ENCODE measurements at regions not wholly inside any gene's neighbourhood (a gene's known extent, or its start where the extent isn't known, plus 50 kb on each side); places are given as distances from the start of the nearest gene placed in this dataset.

- H3K27me3 ChIP-seq (ENCODE audit: control insufficient read depth, insufficient read depth, low read length): no peaks in the 10 kb centered on the region
- no peaks in the 10 kb centered on the region for H3K36me3 ChIP-seq (replicated peaks; ENCODE audit: control insufficient read depth, insufficient read depth, low read length)
- no peak for DNase-seq
- no peak overlapping the region for H3K4me3 ChIP-seq (ENCODE audit: insufficient read depth, low read depth, low read length)
Observed at GRCh38 chr11:109981031-109981636, 112.1 kb upstream of the ZC3H12C start.

DNA sequence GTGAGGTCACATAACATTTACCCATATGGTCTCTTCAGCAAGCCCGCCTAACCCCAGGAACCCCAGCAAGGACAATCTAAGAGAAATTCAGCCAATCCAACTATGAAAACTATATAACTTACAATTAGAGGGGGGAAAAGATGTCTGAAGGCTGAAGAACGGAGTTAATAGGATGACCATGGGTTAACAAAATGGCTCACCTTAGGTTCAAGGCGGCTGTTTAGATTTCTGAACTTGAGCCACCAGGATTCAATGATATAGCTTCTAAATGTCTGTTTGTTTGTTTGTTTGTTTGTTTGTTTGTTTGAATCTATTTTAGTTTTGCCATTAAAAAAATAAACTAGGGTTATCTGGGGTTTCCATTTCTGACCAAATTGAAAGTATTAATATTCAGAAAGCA is 109.8 kb upstream of the ZC3H12C start:
- no peak for DNase-seq
- Histone ChIP-seq H3K4me3 (ENCODE audit: insufficient read depth, low read depth, low read length) (no peak overlapping the region), H3K27me3 (ENCODE audit: control insufficient read depth, insufficient read depth, low read length) (no peaks in the 10 kb centered on the region), H3K36me3 (replicated peaks; ENCODE audit: control insufficient read depth, insufficient read depth, low read length) (no peaks in the 10 kb centered on the region)

GRCh38 chr11:109984634-109985289 is 108.4 kb upstream of the ZC3H12C start:
- H3K4me3 ChIP-seq (ENCODE audit: insufficient read depth, low read depth, low read length): no peak overlapping the region
- no peak for DNase-seq

DNA sequence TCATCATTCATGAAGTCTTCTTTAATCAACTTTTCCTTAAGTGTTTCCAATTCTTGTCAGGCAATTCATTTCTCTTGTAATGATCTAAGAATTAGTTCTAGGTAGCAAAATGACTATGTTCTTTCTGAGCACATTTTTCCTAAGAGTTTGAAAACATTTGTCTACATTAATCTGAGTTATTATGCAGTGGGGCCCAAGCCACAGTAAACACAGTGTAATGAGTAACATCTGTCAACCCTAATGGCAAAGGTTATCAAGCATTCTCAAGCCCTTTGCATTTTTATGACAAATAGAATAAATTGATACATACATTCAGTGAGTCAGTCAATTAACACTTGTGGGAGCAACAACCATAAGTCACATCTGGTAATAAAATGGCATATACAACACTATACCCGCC is 106.7 kb upstream of the ZC3H12C start:
- Histone ChIP-seq H3K36me3 (replicated peaks; ENCODE audit: control insufficient read depth, insufficient read depth, low read length) (no peaks in the 10 kb centered on the region), H3K27me3 (ENCODE audit: control insufficient read depth, insufficient read depth, low read length) (no peaks in the 10 kb centered on the region), H3K4me3 (ENCODE audit: insufficient read depth, low read depth, low read length) (no peak overlapping the region)
- no peak for DNase-seq

More at GRCh38 chr11:109984634-109985289, 108.4 kb upstream of the ZC3H12C start:
- Histone ChIP-seq H3K36me3 (replicated peaks; ENCODE audit: control insufficient read depth, insufficient read depth, low read length) (no peaks in the 10 kb centered on the region), H3K27me3 (ENCODE audit: control insufficient read depth, insufficient read depth, low read length) (no peaks in the 10 kb centered on the region)

DNA sequence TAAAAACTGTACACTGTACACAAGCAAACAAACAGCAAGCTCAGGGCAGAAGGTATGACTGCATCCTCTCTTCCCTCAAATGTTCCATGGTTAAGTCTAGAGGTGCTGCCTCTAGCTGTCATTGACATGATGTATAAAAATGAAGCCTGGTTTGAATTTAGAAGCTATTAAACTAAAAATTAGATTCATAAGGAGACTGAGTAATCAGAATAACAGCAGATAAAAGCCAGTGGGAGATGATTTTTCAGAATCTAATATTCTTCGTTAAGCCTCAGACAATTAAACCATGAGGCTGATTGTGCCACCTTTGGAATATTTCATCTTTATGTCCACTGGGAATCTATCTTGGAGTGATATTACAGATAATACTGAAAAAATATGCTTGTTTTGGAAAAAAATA is 101.4 kb upstream of the ZC3H12C start:
- no peaks in the 10 kb centered on the region for H3K36me3 ChIP-seq (replicated peaks; ENCODE audit: control insufficient read depth, insufficient read depth, low read length)
- no peak for DNase-seq
- H3K4me3 ChIP-seq (ENCODE audit: insufficient read depth, low read depth, low read length): no peak overlapping the region
- H3K27me3 ChIP-seq (ENCODE audit: control insufficient read depth, insufficient read depth, low read length): no peaks in the 10 kb centered on the region

DNA sequence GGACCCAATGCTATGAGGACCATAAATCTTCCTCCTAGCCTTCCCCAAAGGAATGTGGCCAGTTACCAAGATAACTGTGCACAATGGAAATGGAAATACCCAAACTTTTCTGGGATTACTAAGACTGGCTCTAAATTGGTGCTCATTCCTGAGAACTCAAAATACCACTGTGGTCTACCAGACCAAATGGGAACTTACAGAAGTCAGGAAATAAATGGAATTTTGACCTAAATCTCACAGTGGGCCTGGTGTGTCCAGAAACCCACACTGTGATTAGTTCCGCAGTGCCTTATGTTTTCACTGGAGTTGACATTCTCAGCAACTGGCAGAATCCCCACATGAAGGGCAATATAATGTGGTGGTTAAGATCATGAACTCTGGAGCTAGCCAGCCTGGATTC is 99.4 kb upstream of the ZC3H12C start:
- Histone ChIP-seq H3K27me3 (ENCODE audit: control insufficient read depth, insufficient read depth, low read length) (no peaks in the 10 kb centered on the region), H3K4me3 (ENCODE audit: insufficient read depth, low read depth, low read length) (no peak overlapping the region), H3K36me3 (replicated peaks; ENCODE audit: control insufficient read depth, insufficient read depth, low read length) (no peaks in the 10 kb centered on the region)
- DNase-seq: no peak

GRCh38 chr11:109994907-109995306 is 98.3 kb upstream of the ZC3H12C start:
- Histone ChIP-seq H3K4me3 (ENCODE audit: insufficient read depth, low read depth, low read length) (no peak overlapping the region), H3K36me3 (replicated peaks; ENCODE audit: control insufficient read depth, insufficient read depth, low read length) (no peaks in the 10 kb centered on the region), H3K27me3 (ENCODE audit: control insufficient read depth, insufficient read depth, low read length) (no peaks in the 10 kb centered on the region)
- DNase-seq: peak; percentile 22

- no peak for DNase-seq
- no peak overlapping the region for H3K4me3 ChIP-seq (ENCODE audit: insufficient read depth, low read depth, low read length)
- H3K36me3 ChIP-seq (replicated peaks; ENCODE audit: control insufficient read depth, insufficient read depth, low read length): no peaks in the 10 kb centered on the region
- no peaks in the 10 kb centered on the region for H3K27me3 ChIP-seq (ENCODE audit: control insufficient read depth, insufficient read depth, low read length)
Observed at GRCh38 chr11:109996060-109996459, 97.1 kb upstream of the ZC3H12C start.

GRCh38 chr11:109998921-109999320 is 94.3 kb upstream of the ZC3H12C start:
- H3K36me3 ChIP-seq (replicated peaks; ENCODE audit: control insufficient read depth, insufficient read depth, low read length): no peaks in the 10 kb centered on the region
- H3K4me3 ChIP-seq (ENCODE audit: insufficient read depth, low read depth, low read length): no peak overlapping the region
- no peak for DNase-seq
- H3K27me3 ChIP-seq (ENCODE audit: control insufficient read depth, insufficient read depth, low read length): no peaks in the 10 kb centered on the region

DNA sequence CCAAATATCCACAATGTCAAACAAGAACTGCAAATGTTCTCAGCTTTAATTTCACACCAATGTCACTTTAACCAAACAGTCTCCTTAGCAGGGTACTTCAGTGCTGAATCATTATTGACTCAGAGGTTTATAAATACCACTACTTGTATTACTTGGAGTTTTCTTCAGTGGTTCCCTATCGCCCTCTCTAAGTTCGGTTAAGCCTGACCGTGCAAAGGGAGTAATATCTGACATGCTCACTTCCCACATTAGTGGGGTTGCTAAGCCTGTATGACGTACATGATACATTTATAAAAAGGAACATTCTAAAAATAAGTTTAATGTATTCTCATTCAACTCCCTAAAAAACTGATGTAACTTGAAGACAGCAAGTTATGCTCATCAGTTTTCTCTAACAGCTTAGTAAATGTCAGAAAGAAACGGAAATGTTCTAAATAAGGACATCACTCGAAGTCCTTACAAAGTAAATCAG is 93.1 kb upstream of the ZC3H12C start:
- Histone ChIP-seq H3K27me3 (ENCODE audit: control insufficient read depth, insufficient read depth, low read length) (no peaks in the 10 kb centered on the region), H3K4me3 (ENCODE audit: insufficient read depth, low read depth, low read length) (no peak overlapping the region), H3K36me3 (replicated peaks; ENCODE audit: control insufficient read depth, insufficient read depth, low read length) (no peaks in the 10 kb centered on the region)
- DNase-seq: no peak

- Histone ChIP-seq H3K27me3 (ENCODE audit: control insufficient read depth, insufficient read depth, low read length) (no peaks in the 10 kb centered on the region), H3K36me3 (replicated peaks; ENCODE audit: control insufficient read depth, insufficient read depth, low read length) (no peaks in the 10 kb centered on the region), H3K4me3 (ENCODE audit: insufficient read depth, low read depth, low read length) (no peak overlapping the region)
- no peak for DNase-seq
Observed at GRCh38 chr11:110000850-110001249, 92.3 kb upstream of the ZC3H12C start.

DNA sequence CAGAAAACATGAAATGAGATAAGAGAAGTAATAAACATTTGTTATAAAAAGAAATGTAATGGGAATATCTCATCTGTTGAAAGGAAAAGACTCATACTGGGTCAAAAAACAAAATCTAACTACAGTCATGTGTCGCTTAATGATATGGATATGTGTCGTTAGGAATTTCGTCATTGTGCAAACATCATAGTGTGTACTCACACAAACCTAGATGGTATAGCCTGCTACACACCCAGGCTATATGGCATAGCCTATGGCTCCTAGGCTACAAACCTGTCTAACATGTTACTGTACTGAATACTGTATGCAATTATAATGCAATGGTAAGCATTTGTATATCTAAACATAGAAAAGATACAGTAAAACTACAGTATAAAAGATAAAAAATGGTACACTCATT is 89.8 kb upstream of the ZC3H12C start:
- Histone ChIP-seq H3K27me3 (ENCODE audit: control insufficient read depth, insufficient read depth, low read length) (no peaks in the 10 kb centered on the region), H3K4me3 (ENCODE audit: insufficient read depth, low read depth, low read length) (no peak overlapping the region), H3K36me3 (replicated peaks; ENCODE audit: control insufficient read depth, insufficient read depth, low read length) (no peaks in the 10 kb centered on the region)
- no peak for DNase-seq

GRCh38 chr11:110011595-110011994 is 81.6 kb upstream of the ZC3H12C start:
- Histone ChIP-seq H3K4me3 (ENCODE audit: insufficient read depth, low read depth, low read length) (no peak overlapping the region), H3K27me3 (ENCODE audit: control insufficient read depth, insufficient read depth, low read length) (no peaks in the 10 kb centered on the region), H3K36me3 (replicated peaks; ENCODE audit: control insufficient read depth, insufficient read depth, low read length) (no peaks in the 10 kb centered on the region)
- DNase-seq: no peak

DNA sequence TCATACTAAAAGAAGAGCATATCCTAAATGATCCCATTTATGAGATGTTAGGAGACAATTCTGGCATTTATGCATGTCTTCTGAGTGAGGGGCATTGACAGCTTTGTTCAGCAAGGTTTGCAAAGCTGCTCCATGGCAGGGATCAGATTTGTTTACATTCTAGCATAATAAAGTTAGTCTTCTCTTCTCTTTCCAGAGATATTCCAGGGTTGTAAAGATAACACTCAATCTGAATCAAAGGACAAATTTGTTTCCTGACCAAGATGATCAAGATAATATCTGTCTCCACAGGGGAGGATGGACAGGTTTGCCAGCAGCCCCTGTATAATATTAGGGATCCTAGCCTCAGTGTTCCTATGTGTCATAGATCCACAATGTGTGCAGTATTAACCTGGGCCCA is 77.5 kb upstream of the ZC3H12C start:
- Histone ChIP-seq H3K4me3 (ENCODE audit: insufficient read depth, low read depth, low read length) (no peak overlapping the region), H3K36me3 (replicated peaks; ENCODE audit: control insufficient read depth, insufficient read depth, low read length) (no peaks in the 10 kb centered on the region), H3K27me3 (ENCODE audit: control insufficient read depth, insufficient read depth, low read length) (no peaks in the 10 kb centered on the region)
- DNase-seq: no peak

DNA sequence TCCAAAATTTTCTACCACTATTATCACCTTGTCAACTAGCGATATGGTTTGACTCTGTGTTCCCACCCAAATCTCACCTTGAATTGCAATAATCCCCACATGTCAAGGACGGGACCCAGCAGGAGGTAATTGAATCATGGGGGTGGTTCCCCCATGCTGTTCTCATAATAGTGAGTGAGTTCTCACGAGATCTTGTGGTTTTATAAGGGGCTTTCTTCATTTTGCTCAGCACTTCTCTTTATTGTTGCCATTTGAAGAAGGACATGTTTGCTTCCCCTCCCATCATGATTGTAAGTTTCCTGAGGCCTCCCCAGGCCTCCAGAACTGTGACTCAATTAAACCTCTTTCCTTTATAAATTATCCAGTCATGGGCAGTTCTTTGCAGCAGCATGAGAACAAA is 73.5 kb upstream of the ZC3H12C start:
- H3K36me3 ChIP-seq (replicated peaks; ENCODE audit: control insufficient read depth, insufficient read depth, low read length): no peaks in the 10 kb centered on the region
- H3K27me3 ChIP-seq (ENCODE audit: control insufficient read depth, insufficient read depth, low read length): no peaks in the 10 kb centered on the region

More for the DNA sequence above, 73.5 kb upstream of the ZC3H12C start:
- DNase-seq: no peak
- no peak overlapping the region for H3K4me3 ChIP-seq (ENCODE audit: insufficient read depth, low read depth, low read length)

Measured in H7 (cell line).